HepG2 (cell line): ENCODE measurements at regions not wholly inside any gene's neighbourhood (a gene's known extent, or its start where the extent isn't known, plus 50 kb on each side); places are given as distances from the start of the nearest gene placed in this dataset.

ENCODE experiments used
- ATAC-seq: fragments of 200-7000 bp; cut with Tn5 transposase; 3 replicates; pipeline ENCODE4 v1.9.1; 2020; ENCODE audit warnings: mild to moderate bottlenecking, moderate library complexity
- BruUV-seq: library from RNA; stranded (reverse); fragments of 400-500 nt; replicated peaks from 2 replicates; lab custom pipeline; 2021; lab: Mats Ljungman, UMichigan
- CTCF ChIA-PET: fragments of 300-600 bp; formaldehyde crosslinking; extraction: SDS; loops from one replicate; lab custom pipeline; 2021; ENCODE audit warnings: low total read pairs, inconsistent platforms, low intra/inter-chr PET ratio; lab: Yijun Ruan, JAX
- POLR2A ChIA-PET: fragments of 350-600 bp; sonication (Branson Sonifier 250); formaldehyde crosslinking; loops from one replicate; lab custom pipeline; 2020; ENCODE audit warnings: antibody characterized with exemption, inconsistent platforms; lab: Yijun Ruan, JAX
- DNase-seq: peaks from one replicate; pipeline ENCODE4 v3.0.0-alpha.2; 2015; ENCODE audit warnings: low spot score
- FAIRE-seq: peaks from 3 replicates; lab custom pipeline; 2011; peaks lifted over from hg19 to GRCh38; lab: Jason Lieb, UNC
- H2AFZ ChIP-seq: one replicate; pipeline ENCODE4 v1.6.1; 2011; ENCODE audit warnings: low read length, inconsistent platforms
- H3K27ac ChIP-seq: fragments of 300-600 bp; 3 replicates; pipeline ENCODE4 v1.8.0; 2011; ENCODE audit warnings: mixed run types, mild to moderate bottlenecking, mixed read lengths, low read length, inconsistent platforms; ENCODE audit not compliant: insufficient read depth; ENCODE audit errors: extremely low read length
- H3K27me3 ChIP-seq, 2 experiments: fragments of 200-600 bp in 1 of 2; 2 replicates in 1 of 2; 3 replicates in 1 of 2; pipeline versions ENCODE4 v1.6.0 to v1.8.0; 2011; ENCODE audit warnings: low read length in 2 of 2, mild to moderate bottlenecking in 2 of 2, moderate library complexity in 2 of 2, inconsistent platforms in 1 of 2; ENCODE audit not compliant: insufficient read depth in 2 of 2, control insufficient read depth in 1 of 2
- H3K36me3 ChIP-seq, 2 experiments: fragments of 200-600 bp in 1 of 2; replicated peaks in 1 of 2; 2 replicates in 1 of 2; 3 replicates in 1 of 2; pipeline versions ENCODE4 v1.5.1 to v1.8.0; 2011; ENCODE audit warnings: low read length in 2 of 2, inconsistent platforms in 1 of 2; ENCODE audit not compliant: insufficient read depth in 2 of 2, control insufficient read depth in 1 of 2
- H3K4me1 ChIP-seq: 2 replicates; pipeline ENCODE4 v1.5.1; 2012; ENCODE audit warnings: low read length, inconsistent platforms; ENCODE audit not compliant: insufficient read depth
- H3K4me2 ChIP-seq: 2 replicates; pipeline ENCODE4 v1.6.0; 2011; ENCODE audit warnings: low read depth, low read length, inconsistent platforms
- H3K4me3 ChIP-seq, 3 experiments: fragments of 200-600 bp in 1 of 3; sonication (generic), shearing (Covaris generic) in 1 of 3; replicated peaks in 1 of 3; 2 replicates each; pipeline ENCODE4 v1.5.1; 2011 to 2016; ENCODE audit warnings: low read length in 3 of 3, inconsistent platforms in 2 of 3, low read depth in 2 of 3, mild to moderate bottlenecking in 2 of 3, control low read depth in 1 of 3, mixed read lengths in 1 of 3; ENCODE audit not compliant: insufficient read depth in 1 of 3
- H3K79me2 ChIP-seq: one replicate; pipeline ENCODE4 v1.6.1; 2011; ENCODE audit warnings: low read length, inconsistent platforms; ENCODE audit not compliant: insufficient read depth
- H3K9ac ChIP-seq: 2 replicates; pipeline ENCODE4 v1.6.0; 2011; ENCODE audit warnings: mild to moderate bottlenecking, low read depth, low read length, inconsistent platforms; ENCODE audit not compliant: insufficient read depth
- H3K9me3 ChIP-seq: 2 replicates; pipeline ENCODE4 v1.5.1; 2012; ENCODE audit warnings: mild to moderate bottlenecking, low read length
- H4K20me1 ChIP-seq: 2 replicates; pipeline ENCODE4 v1.6.0; 2011; ENCODE audit warnings: inconsistent platforms, mild to moderate bottlenecking, low read length, moderate library complexity; ENCODE audit not compliant: insufficient read depth
- DR1 ChIP-seq: sonication (generic); formaldehyde crosslinking; IDR thresholded peaks from 2 replicates; pipeline ENCODE4 v1.8.0; 2021; ENCODE audit warnings: mild to moderate bottlenecking, missing genetic modification reagents, inconsistent platforms
- FOXJ3 ChIP-seq: sonication (generic); formaldehyde crosslinking; IDR thresholded peaks from 2 replicates; pipeline ENCODE4 v1.4.0; 2020; ENCODE audit warnings: missing genetic modification reagents, mild to moderate bottlenecking, borderline replicate concordance
- GPN1 ChIP-seq: sonication (generic); formaldehyde crosslinking; IDR thresholded peaks from 2 replicates; pipeline ENCODE4 v1.5.1; 2020; ENCODE audit warnings: missing genetic modification reagents, borderline replicate concordance
- IRF2 ChIP-seq: IDR thresholded peaks from 2 replicates; pipeline ENCODE4 v1.6.1; 2018; ENCODE audit warnings: missing genetic modification reagents, missing compliant biosample characterization
- ISL2 ChIP-seq: sonication (generic); formaldehyde crosslinking; IDR thresholded peaks from 2 replicates; pipeline ENCODE4 v1.5.0; 2020; ENCODE audit warnings: missing genetic modification reagents
- KLF12 ChIP-seq: sonication (generic); formaldehyde crosslinking; IDR thresholded peaks from 2 replicates; pipeline ENCODE4 v1.4.0; 2020; ENCODE audit warnings: missing genetic modification reagents, borderline replicate concordance
- NR2C2 ChIP-seq: sonication (generic); formaldehyde crosslinking; IDR thresholded peaks from 2 replicates; pipeline ENCODE4 v1.4.0; 2020; ENCODE audit warnings: missing genetic modification reagents, mild to moderate bottlenecking, moderate library complexity, borderline replicate concordance
- PHB2 ChIP-seq: fragments of 450-650 bp; IDR thresholded peaks from 2 replicates; pipeline ENCODE4 v1.6.1; 2018; ENCODE audit not compliant: partially characterized antibody
- PHF20 ChIP-seq: sonication (generic); formaldehyde crosslinking; IDR thresholded peaks from 2 replicates; pipeline ENCODE4 v1.5.0; 2020; ENCODE audit warnings: mild to moderate bottlenecking, missing genetic modification reagents
- RARA ChIP-seq: IDR thresholded peaks from 2 replicates; pipeline ENCODE4 v1.6.1; 2016; ENCODE audit warnings: missing genetic modification reagents, missing compliant biosample characterization
- SMARCE1 ChIP-seq: fragments of 450-650 bp; IDR thresholded peaks from 2 replicates; pipeline ENCODE4 v1.6.1; 2017; ENCODE audit warnings: borderline replicate concordance
- SMC3 ChIP-seq: IDR thresholded peaks from 2 replicates; pipeline ENCODE4 v1.6.1; 2011; ENCODE audit warnings: low read length, improper control_type of control experiment
- ZNF264 ChIP-seq: sonication (generic); formaldehyde crosslinking; IDR thresholded peaks from 2 replicates; pipeline ENCODE4 v1.4.0; 2020; ENCODE audit warnings: missing genetic modification reagents
- ZNF563 ChIP-seq: sonication (generic); formaldehyde crosslinking; IDR thresholded peaks from 2 replicates; pipeline ENCODE4 v1.8.0; 2022; ENCODE audit warnings: mild to moderate bottlenecking, moderate library complexity, missing genetic modification reagents
- ZNF841 ChIP-seq: sonication (generic); formaldehyde crosslinking; IDR thresholded peaks from 2 replicates; pipeline ENCODE4 v1.8.1; 2023; ENCODE audit warnings: missing genetic modification reagents, borderline replicate concordance
- WGBS: methylation state at CpG from one replicate; pipeline ENCODE4 v1.1.6; 2017; ENCODE audit warnings: low lambda C conversion rate; 5-methylcytosine and 5-hydroxymethylcytosine counted together
- in situ Hi-C: cut with HindIII; loops from 2 replicates; pipeline ENCODE4 v1.10.0; 2017; ENCODE audit warnings: low pct_unique_long_range_greater_than_20kb; ENCODE audit not compliant: extremely low pct_ligation_motif_present
- intact Hi-C: fragments of 100-400 bp; cut with micrococcal nuclease; formaldehyde crosslinking; loops from one replicate; pipeline ENCODE4 v1.10.0; 2022; ENCODE audit not compliant: unreplicated experiment
- TF ChIP-seq, protein P1 (sequence below): IDR thresholded peaks from 2 replicates; pipeline ENCODE4 v1.6.1; 2016; ENCODE audit warnings: mild to moderate bottlenecking
- TF ChIP-seq, protein P2 (sequence below): sonication (generic); formaldehyde crosslinking; IDR thresholded peaks from 2 replicates; pipeline ENCODE4 v1.5.0; 2020; ENCODE audit warnings: mild to moderate bottlenecking, low read depth, missing genetic modification reagents, borderline replicate concordance
- TF ChIP-seq, protein P3 (sequence below): sonication (generic); formaldehyde crosslinking; IDR thresholded peaks from 2 replicates; pipeline ENCODE4 v1.5.1; 2020; ENCODE audit warnings: mild to moderate bottlenecking, moderate library complexity, missing genetic modification reagents

DNA sequence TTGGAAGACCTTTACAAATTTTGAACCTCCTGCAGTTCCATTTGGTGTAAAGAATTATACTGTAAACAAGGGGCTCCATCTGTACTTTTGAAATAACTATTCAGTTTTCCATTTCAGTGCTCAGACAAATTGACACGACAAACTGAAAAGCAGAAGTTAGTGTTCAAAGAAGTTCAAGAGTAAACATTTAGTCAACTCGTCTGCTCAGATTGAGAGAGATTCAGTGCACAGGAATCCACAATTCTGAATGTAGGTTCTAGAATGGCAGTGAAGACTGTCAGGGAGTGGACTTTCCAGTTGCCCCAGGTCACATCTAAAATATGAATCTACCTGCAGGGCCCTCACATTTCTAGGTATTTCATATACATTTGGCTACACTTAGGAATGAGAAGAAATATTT, 322.3 kb upstream of the TCF4 start:
- DNase-seq, result no peak
- TF ChIP-seq IRF2 (CRISPR knock-in tag), result no peak
- no peak for TF ChIP-seq SMC3
- no peak for TF ChIP-seq PHF20 (CRISPR knock-in tag)
- TF ChIP-seq, protein P1, sequence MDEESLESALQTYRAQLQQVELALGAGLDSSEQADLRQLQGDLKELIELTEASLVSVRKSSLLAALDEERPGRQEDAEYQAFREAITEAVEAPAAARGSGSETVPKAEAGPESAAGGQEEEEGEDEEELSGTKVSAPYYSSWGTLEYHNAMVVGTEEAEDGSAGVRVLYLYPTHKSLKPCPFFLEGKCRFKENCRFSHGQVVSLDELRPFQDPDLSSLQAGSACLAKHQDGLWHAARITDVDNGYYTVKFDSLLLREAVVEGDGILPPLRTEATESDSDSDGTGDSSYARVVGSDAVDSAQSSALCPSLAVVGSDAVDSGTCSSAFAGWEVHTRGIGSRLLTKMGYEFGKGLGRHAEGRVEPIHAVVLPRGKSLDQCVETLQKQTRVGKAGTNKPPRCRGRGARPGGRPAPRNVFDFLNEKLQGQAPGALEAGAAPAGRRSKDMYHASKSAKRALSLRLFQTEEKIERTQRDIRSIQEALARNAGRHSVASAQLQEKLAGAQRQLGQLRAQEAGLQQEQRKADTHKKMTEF (CRISPR knock-in tag), result no peak
- TF ChIP-seq, protein P2, sequence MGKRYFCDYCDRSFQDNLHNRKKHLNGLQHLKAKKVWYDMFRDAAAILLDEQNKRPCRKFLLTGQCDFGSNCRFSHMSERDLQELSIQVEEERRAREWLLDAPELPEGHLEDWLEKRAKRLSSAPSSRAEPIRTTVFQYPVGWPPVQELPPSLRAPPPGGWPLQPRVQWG (CRISPR knock-in tag), result no peak
- TF ChIP-seq ZNF563 (CRISPR knock-in tag), result no peak
- TF ChIP-seq NR2C2 (CRISPR knock-in tag), result no peak
- TF ChIP-seq, all 625 proteins: peak for 0
- H3K4me2 ChIP-seq, result no peak overlapping the region
- no peaks in the 10 kb centered on the region for H3K79me2 ChIP-seq
- no peaks in the 10 kb centered on the region for H4K20me1 ChIP-seq
- in situ Hi-C loops, result no loop called here
- no peak overlapping the region for H2AFZ ChIP-seq
- no peaks in the 10 kb centered on the region for H3K36me3 ChIP-seq
- no peak overlapping the region for H3K9ac ChIP-seq
- ATAC-seq (no peak), FAIRE-seq (no peak)
- H3K27me3 ChIP-seq, result no peaks in the 10 kb centered on the region
- ChIA-PET POLR2A (no interaction called here), CTCF (no interaction called here)
- intact Hi-C loops, result no loop called here
- no TSS peak for BruUV-seq
- H3K4me1 ChIP-seq, result no peaks in the 10 kb centered on the region
- no peak overlapping the region for H3K27ac ChIP-seq
- H3K9me3 ChIP-seq, result peaks cover 81% of the 10 kb centered on the region
- no peak overlapping the region for H3K4me3 ChIP-seq
- 7% methylated on average over 2 of the region's 2 CpGs for WGBS

DNA sequence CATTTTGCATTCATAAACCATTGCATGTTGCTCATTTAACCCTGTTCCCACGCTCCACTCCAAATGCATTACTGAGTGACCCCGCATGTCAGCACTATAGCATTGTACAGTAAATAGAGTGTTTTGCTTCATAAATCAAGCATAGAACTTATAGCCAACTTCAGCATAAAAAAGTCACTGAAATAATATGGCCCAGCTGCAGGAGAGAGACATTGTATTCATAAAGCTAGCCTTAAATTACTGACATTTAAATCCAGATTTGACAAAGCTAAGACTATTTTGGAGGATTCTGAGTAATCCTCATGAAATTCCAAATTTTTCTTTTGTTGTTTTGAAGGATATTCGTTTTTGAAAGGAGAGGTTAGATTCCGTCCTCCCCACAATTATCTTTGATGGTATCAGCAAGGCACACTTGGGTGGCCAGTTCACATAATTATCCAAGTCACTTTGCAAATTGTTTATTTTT, 320.9 kb upstream of the TCF4 start:
- no peak overlapping the region for H3K4me3 ChIP-seq
- H2AFZ ChIP-seq, result no peak overlapping the region
- TF ChIP-seq DR1, result no peak
- TF ChIP-seq RARA (CRISPR knock-in tag), result no peak
- no peak for TF ChIP-seq ZNF841 (CRISPR knock-in tag)
- TF ChIP-seq FOXJ3 (CRISPR knock-in tag), result no peak
- TF ChIP-seq PHB2, result no peak
- no peak for TF ChIP-seq KLF12
- no peak for TF ChIP-seq ZNF264
- TF ChIP-seq SMARCE1, result no peak
- TF ChIP-seq GPN1 (CRISPR knock-in tag), result no peak
- no peak for TF ChIP-seq ISL2 (CRISPR knock-in tag)
- TF ChIP-seq, protein P3, sequence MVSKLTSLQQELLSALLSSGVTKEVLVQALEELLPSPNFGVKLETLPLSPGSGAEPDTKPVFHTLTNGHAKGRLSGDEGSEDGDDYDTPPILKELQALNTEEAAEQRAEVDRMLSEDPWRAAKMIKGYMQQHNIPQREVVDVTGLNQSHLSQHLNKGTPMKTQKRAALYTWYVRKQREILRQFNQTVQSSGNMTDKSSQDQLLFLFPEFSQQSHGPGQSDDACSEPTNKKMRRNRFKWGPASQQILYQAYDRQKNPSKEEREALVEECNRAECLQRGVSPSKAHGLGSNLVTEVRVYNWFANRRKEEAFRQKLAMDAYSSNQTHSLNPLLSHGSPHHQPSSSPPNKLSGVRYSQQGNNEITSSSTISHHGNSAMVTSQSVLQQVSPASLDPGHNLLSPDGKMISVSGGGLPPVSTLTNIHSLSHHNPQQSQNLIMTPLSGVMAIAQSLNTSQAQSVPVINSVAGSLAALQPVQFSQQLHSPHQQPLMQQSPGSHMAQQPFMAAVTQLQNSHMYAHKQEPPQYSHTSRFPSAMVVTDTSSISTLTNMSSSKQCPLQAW (CRISPR knock-in tag), result no peak
- H3K27me3 ChIP-seq, result no peaks in the 10 kb centered on the region
- ChIA-PET CTCF (no interaction called here), POLR2A (no interaction called here)
- no peaks in the 10 kb centered on the region for H3K4me1 ChIP-seq
- FAIRE-seq, result no peak
- in situ Hi-C loops (no loop called here), intact Hi-C loops (no loop called here)
- BruUV-seq, result no TSS peak
- DNase-seq, result no peak
- no peak overlapping the region for H3K27ac ChIP-seq
- 26% methylated on average over 4 of the region's 4 CpGs for WGBS
- no peak overlapping the region for H3K9ac ChIP-seq
- no peaks in the 10 kb centered on the region for H3K79me2 ChIP-seq
- ATAC-seq, result no peak
- H3K4me2 ChIP-seq, result no peak overlapping the region
- H4K20me1 ChIP-seq, result no peaks in the 10 kb centered on the region
- H3K36me3 ChIP-seq, result no peaks in the 10 kb centered on the region
- H3K9me3 ChIP-seq, result peaks cover 77% of the 10 kb centered on the region
